Transverse colon (tissue), 4 donors: ENCODE measurements at regions not wholly inside any gene's neighbourhood (a gene's known extent, or its start where the extent isn't known, plus 50 kb on each side); places are given as distances from the start of the nearest gene placed in this dataset.

ENCODE experiments used
- EP300 ChIP-seq: sonication (generic); formaldehyde crosslinking; IDR thresholded peaks from one replicate; pipeline ENCODE4 v1.6.1; 2017; ENCODE audit warnings: antibody characterized with exemption, low read depth
- POLR2AphosphoS5 ChIP-seq, 3 donors: sonication (generic); formaldehyde crosslinking; IDR thresholded peaks; one replicate each; pipeline ENCODE4 v1.6.1; 2016; ENCODE audit warnings: antibody characterized with exemption in 3 of 3
- TF ChIP-seq, protein P1 (sequence below), 5 experiments: fragments of 200-600 bp in 3 of 5; fragments of 450-650 bp in 2 of 5; sonication (generic) in 3 of 5; IDR thresholded peaks; 1 replicate in 2 of 5; 2 replicates in 3 of 5; pipeline ENCODE4 v1.5.1; 2016 to 2017; ENCODE audit warnings: antibody characterized with exemption in 5 of 5, inconsistent platforms in 3 of 5, mild to moderate bottlenecking in 2 of 5, moderate library complexity in 1 of 5

DNA sequence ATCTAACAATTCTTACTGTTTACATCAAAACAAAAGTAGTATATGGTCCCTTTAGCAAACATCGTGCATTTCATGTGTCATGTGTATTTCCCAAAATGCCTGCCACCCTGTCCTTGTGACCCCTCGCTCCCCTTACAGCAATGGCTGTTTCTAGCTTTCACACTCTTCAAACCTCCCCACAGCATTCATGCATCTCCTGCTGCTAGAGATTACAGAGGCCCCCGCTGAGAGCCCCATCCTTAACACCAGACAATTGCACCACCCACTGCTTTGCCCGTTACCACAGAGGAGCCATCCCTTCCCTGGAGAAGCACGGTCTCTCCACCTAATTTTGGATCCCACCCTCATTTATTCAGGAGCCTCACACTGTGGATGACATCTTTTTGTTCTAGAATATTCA is 149.7 kb upstream of the IRX4 start:
- TF ChIP-seq EP300 (no peak), POLR2AphosphoS5 (IDR thresholded peaks at IDR 0.05) (no peak)
- TF ChIP-seq, protein P1, sequence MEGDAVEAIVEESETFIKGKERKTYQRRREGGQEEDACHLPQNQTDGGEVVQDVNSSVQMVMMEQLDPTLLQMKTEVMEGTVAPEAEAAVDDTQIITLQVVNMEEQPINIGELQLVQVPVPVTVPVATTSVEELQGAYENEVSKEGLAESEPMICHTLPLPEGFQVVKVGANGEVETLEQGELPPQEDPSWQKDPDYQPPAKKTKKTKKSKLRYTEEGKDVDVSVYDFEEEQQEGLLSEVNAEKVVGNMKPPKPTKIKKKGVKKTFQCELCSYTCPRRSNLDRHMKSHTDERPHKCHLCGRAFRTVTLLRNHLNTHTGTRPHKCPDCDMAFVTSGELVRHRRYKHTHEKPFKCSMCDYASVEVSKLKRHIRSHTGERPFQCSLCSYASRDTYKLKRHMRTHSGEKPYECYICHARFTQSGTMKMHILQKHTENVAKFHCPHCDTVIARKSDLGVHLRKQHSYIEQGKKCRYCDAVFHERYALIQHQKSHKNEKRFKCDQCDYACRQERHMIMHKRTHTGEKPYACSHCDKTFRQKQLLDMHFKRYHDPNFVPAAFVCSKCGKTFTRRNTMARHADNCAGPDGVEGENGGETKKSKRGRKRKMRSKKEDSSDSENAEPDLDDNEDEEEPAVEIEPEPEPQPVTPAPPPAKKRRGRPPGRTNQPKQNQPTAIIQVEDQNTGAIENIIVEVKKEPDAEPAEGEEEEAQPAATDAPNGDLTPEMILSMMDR (IDR thresholded peaks at IDR 0.05) = no peak
